ENCODE measurements at regions not wholly inside any gene's neighbourhood (a gene's known extent, or its start where the extent isn't known, plus 50 kb on each side); places are given as distances from the start of the nearest gene placed in this dataset.

DNA sequence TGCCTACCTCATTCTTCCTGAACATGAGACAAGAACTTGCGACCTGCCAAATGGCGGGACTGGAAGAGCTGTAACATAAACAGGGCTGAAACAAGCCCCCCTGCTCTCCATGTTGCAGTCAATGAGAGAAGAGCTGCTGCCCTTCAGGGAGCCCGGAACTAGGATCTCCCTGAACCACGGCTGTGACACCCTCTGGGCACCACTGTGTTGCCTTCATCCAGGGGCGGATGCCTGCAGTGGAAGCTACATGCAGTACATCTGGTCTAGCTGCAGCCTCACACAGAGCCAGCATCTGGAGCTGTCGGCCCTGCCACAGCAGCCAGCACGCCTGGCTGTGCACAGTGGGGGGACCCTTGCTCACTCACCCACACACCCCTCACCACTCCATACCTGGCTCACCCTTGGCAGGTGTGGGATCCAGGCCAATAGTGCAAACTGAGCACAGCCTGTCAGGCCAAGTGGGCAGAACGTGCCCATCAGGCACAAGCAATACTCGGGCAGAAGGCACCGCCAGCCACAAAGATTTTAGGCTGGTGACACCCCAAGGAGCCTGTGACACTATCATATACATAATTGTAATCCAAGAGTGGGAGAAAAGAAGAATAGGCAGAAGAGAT is 451.3 kb downstream of the HTR1B start:
- WGBS (ENCODE audit: low lambda C conversion rate, missing lambda C conversion rate) = 93% methylated on average over 10 of the region's 10 CpGs
- H3K4me2 ChIP-seq = no peak overlapping the region
- H4K20me1 ChIP-seq (ENCODE audit: insufficient read depth, poor library complexity, severe bottlenecking) = no peaks in the 10 kb centered on the region
- no peaks in the 10 kb centered on the region for H3K79me2 ChIP-seq
- no peaks in the 10 kb centered on the region for H3K9me2 ChIP-seq (replicated peaks; ENCODE audit: insufficient read depth)
- no peaks in the 10 kb centered on the region for H3K27me3 ChIP-seq
- no peak overlapping the region for H2AFZ ChIP-seq
- no peaks in the 10 kb centered on the region for H3K4me1 ChIP-seq (ENCODE audit: insufficient read depth)
- no peaks in the 10 kb centered on the region for H3K36me3 ChIP-seq (replicated peaks; ENCODE audit: insufficient read depth, low read depth)
- no peak overlapping the region for H3K27ac ChIP-seq
- TF ChIP-seq, protein P1, sequence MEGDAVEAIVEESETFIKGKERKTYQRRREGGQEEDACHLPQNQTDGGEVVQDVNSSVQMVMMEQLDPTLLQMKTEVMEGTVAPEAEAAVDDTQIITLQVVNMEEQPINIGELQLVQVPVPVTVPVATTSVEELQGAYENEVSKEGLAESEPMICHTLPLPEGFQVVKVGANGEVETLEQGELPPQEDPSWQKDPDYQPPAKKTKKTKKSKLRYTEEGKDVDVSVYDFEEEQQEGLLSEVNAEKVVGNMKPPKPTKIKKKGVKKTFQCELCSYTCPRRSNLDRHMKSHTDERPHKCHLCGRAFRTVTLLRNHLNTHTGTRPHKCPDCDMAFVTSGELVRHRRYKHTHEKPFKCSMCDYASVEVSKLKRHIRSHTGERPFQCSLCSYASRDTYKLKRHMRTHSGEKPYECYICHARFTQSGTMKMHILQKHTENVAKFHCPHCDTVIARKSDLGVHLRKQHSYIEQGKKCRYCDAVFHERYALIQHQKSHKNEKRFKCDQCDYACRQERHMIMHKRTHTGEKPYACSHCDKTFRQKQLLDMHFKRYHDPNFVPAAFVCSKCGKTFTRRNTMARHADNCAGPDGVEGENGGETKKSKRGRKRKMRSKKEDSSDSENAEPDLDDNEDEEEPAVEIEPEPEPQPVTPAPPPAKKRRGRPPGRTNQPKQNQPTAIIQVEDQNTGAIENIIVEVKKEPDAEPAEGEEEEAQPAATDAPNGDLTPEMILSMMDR (IDR thresholded peaks at IDR 0.05; ENCODE audit: poor library complexity) = no peak
- TF ChIP-seq EZH2 (IDR thresholded peaks at IDR 0.05; ENCODE audit: borderline replicate concordance) (no peak), EZH2phosphoT487 (IDR thresholded peaks at IDR 0.05; ENCODE audit: low read depth, severe bottlenecking, unreplicated experiment) (no peak)
- no peak overlapping the region for H3K4me3 ChIP-seq
- DNase-seq (ENCODE audit: low spot score) = no peak
- H3K9me3 ChIP-seq (ENCODE audit: low read depth) = no peaks in the 10 kb centered on the region

- Histone ChIP-seq H3K27me3 (no peaks in the 10 kb centered on the region), H3K27ac (no peak overlapping the region), H3K4me3 (no peak overlapping the region), H3K4me2 (no peak overlapping the region), H3K4me1 (ENCODE audit: insufficient read depth) (no peaks in the 10 kb centered on the region), H3K79me2 (no peaks in the 10 kb centered on the region), H3K9me3 (ENCODE audit: low read depth) (no peaks in the 10 kb centered on the region), H2AFZ (no peak overlapping the region), H3K36me3 (replicated peaks; ENCODE audit: insufficient read depth, low read depth) (no peaks in the 10 kb centered on the region), H4K20me1 (ENCODE audit: insufficient read depth, poor library complexity, severe bottlenecking) (no peaks in the 10 kb centered on the region), H3K9me2 (replicated peaks; ENCODE audit: insufficient read depth) (no peaks in the 10 kb centered on the region)
- DNase-seq (ENCODE audit: low spot score) = no peak
- WGBS (ENCODE audit: low lambda C conversion rate, missing lambda C conversion rate) = 93% methylated on average over 17 of the region's 17 CpGs
- TF ChIP-seq, protein P1 (IDR thresholded peaks at IDR 0.05; ENCODE audit: poor library complexity) = no peak
- no peak for TF ChIP-seq EZH2 (IDR thresholded peaks at IDR 0.05; ENCODE audit: borderline replicate concordance)
- no peak for TF ChIP-seq EZH2phosphoT487 (IDR thresholded peaks at IDR 0.05; ENCODE audit: low read depth, severe bottlenecking, unreplicated experiment)
These were observed 452.3 kb downstream of the HTR1B start for GRCh38 chr6:77010931-77011542.

DNA sequence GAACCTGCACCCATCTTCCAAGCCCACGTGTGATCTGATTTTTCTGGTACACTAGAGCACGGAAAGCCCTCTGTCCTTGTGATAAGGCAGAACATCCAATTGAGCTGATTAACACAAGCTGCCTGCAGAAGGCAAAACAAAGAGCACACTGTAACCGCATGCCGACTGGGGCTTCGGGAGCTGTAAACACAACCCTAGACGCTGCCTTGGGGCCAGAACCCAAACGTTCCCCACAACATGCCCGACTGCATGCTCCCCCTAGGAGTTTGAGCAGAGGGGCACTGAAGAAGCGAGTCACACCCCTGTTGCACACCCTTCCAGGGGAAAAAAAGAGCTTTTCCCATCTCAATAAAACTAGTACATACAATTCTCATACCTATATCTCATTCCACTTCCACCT is 470.7 kb downstream of the HTR1B start:
- H3K4me2 ChIP-seq = no peak overlapping the region
- H2AFZ ChIP-seq = no peak overlapping the region
- no peaks in the 10 kb centered on the region for H4K20me1 ChIP-seq (ENCODE audit: insufficient read depth, poor library complexity, severe bottlenecking)
- TF ChIP-seq EZH2 (IDR thresholded peaks at IDR 0.05; ENCODE audit: borderline replicate concordance) (no peak), EZH2phosphoT487 (IDR thresholded peaks at IDR 0.05; ENCODE audit: low read depth, severe bottlenecking, unreplicated experiment) (no peak)
- TF ChIP-seq, protein P1 (IDR thresholded peaks at IDR 0.05; ENCODE audit: poor library complexity) = no peak
- no peak for DNase-seq (ENCODE audit: low spot score)
- H3K9me3 ChIP-seq (ENCODE audit: low read depth) = no peaks in the 10 kb centered on the region
- no peaks in the 10 kb centered on the region for H3K9me2 ChIP-seq (replicated peaks; ENCODE audit: insufficient read depth)
- 80% methylated on average over 9 of the region's 9 CpGs for WGBS (ENCODE audit: low lambda C conversion rate, missing lambda C conversion rate)
- no peaks in the 10 kb centered on the region for H3K79me2 ChIP-seq
- no peaks in the 10 kb centered on the region for H3K27me3 ChIP-seq
- H3K36me3 ChIP-seq (replicated peaks; ENCODE audit: insufficient read depth, low read depth) = no peaks in the 10 kb centered on the region
- H3K4me1 ChIP-seq (ENCODE audit: insufficient read depth) = no peaks in the 10 kb centered on the region
- no peak overlapping the region for H3K4me3 ChIP-seq
- H3K27ac ChIP-seq = no peak overlapping the region

Measured in hepatocyte (in vitro differentiated cells).